ENCODE measurements at regions not wholly inside any gene's neighbourhood (a gene's known extent, or its start where the extent isn't known, plus 50 kb on each side); places are given as distances from the start of the nearest gene placed in this dataset.

GRCh38 chr3:24588629-24589512 is 94.2 kb upstream of the THRB start:
- DNase-seq, result no peak
- no peak for ATAC-seq (ENCODE audit: low read depth in 2 of 2)
- no peak overlapping the region for H3K27ac Mint-ChIP-seq

GRCh38 chr3:24589513-24589851 is 94.8 kb upstream of the THRB start:
- Mint-ChIP-seq H3K36me3 (no peaks in the 10 kb centered on the region), H3K4me1 (peaks cover 2 to 13% (median 6%) of the 10 kb centered on the region in 3 donors), H3K27me3 (peaks cover 15 to 38% (median 17%) of the 10 kb centered on the region in 3 donors), H3K9me3 (no peaks in the 10 kb centered on the region), H3K4me3 (no peak overlapping the region), H3K27ac (no peak overlapping the region)
- ATAC-seq (ENCODE audit: low read depth in 2 of 2) (no peak), DNase-seq (no peak)

More at GRCh38 chr3:24588629-24589512, 94.2 kb upstream of the THRB start:
- Mint-ChIP-seq H3K4me1 (peaks cover 2 to 13% (median 6%) of the 10 kb centered on the region in 3 donors), H3K9me3 (no peaks in the 10 kb centered on the region), H3K36me3 (no peaks in the 10 kb centered on the region), H3K27me3 (peaks cover 15 to 38% (median 17%) of the 10 kb centered on the region in 3 donors), H3K4me3 (no peak overlapping the region)

- Mint-ChIP-seq H3K36me3 (no peaks in the 10 kb centered on the region), H3K27me3 (peaks cover 15 to 38% (median 17%) of the 10 kb centered on the region in 3 donors), H3K4me1 (peaks cover 2 to 13% (median 6%) of the 10 kb centered on the region in 3 donors), H3K9me3 (no peaks in the 10 kb centered on the region), H3K4me3 (no peak overlapping the region), H3K27ac (no peak overlapping the region)
- ATAC-seq (ENCODE audit: low read depth in 2 of 2), result no peak
- no peak for DNase-seq
Measured at GRCh38 chr3:24589931-24590880, 95.6 kb upstream of the THRB start.

- Mint-ChIP-seq H3K27ac (no peak overlapping the region), H3K4me3 (no peak overlapping the region)
Measured at GRCh38 chr3:24591191-24591590, 96.5 kb upstream of the THRB start.

GRCh38 chr3:24591661-24592555 is 97.3 kb upstream of the THRB start:
- Mint-ChIP-seq H3K27ac (no peak overlapping the region), H3K36me3 (no peaks in the 10 kb centered on the region), H3K4me3 (no peak overlapping the region), H3K9me3 (no peaks in the 10 kb centered on the region), H3K27me3 (peaks cover 9 to 37% (median 17%) of the 10 kb centered on the region in 3 donors), H3K4me1 (peaks cover 2 to 13% (median 6%) of the 10 kb centered on the region in 3 donors)
- ATAC-seq (ENCODE audit: low read depth in 2 of 2), result no peak
- no peak for DNase-seq

More at GRCh38 chr3:24591191-24591590, 96.5 kb upstream of the THRB start:
- Mint-ChIP-seq H3K27me3 (peaks cover 14 to 38% (median 17%) of the 10 kb centered on the region in 3 donors), H3K4me1 (peaks cover 2 to 13% (median 6%) of the 10 kb centered on the region in 3 donors), H3K36me3 (no peaks in the 10 kb centered on the region), H3K9me3 (no peaks in the 10 kb centered on the region)
- DNase-seq (no peak), ATAC-seq (ENCODE audit: low read depth in 2 of 2) (no peak)

- no peak overlapping the region for H3K27ac Mint-ChIP-seq
- H3K4me3 Mint-ChIP-seq, result no peak overlapping the region
- H3K36me3 Mint-ChIP-seq, result no peaks in the 10 kb centered on the region
- H3K4me1 Mint-ChIP-seq, result peaks cover 0 to 1% (median under 1%) of the 10 kb centered on the region in 3 donors
- ATAC-seq (ENCODE audit: low read depth in 2 of 2) (no peak), DNase-seq (no peak)
- no peaks in the 10 kb centered on the region for H3K9me3 Mint-ChIP-seq
- H3K27me3 Mint-ChIP-seq, result peaks cover 4 to 16% (median 5%) of the 10 kb centered on the region in 3 donors
Measured at GRCh38 chr3:24594161-24594560, 99.5 kb upstream of the THRB start.

GRCh38 chr3:24595796-24596195 is 101.1 kb upstream of the THRB start:
- Mint-ChIP-seq H3K4me3 (no peak overlapping the region), H3K9me3 (no peaks in the 10 kb centered on the region), H3K4me1 (no peaks in the 10 kb centered on the region), H3K36me3 (no peaks in the 10 kb centered on the region), H3K27ac (no peak overlapping the region), H3K27me3 (peaks cover 0 to 8% (median 3%) of the 10 kb centered on the region in 3 donors)
- ATAC-seq (ENCODE audit: low read depth in 2 of 2) (no peak), DNase-seq (no peak)

- ATAC-seq (ENCODE audit: low read depth in 2 of 2), result no peak
- Mint-ChIP-seq H3K27ac (no peak overlapping the region), H3K27me3 (peaks cover 0 to 6% (median 3%) of the 10 kb centered on the region in 3 donors), H3K4me1 (no peaks in the 10 kb centered on the region), H3K9me3 (no peaks in the 10 kb centered on the region), H3K4me3 (no peak overlapping the region), H3K36me3 (no peaks in the 10 kb centered on the region)
- no peak for DNase-seq
Measured at GRCh38 chr3:24596626-24597025, 102.0 kb upstream of the THRB start.

GRCh38 chr3:24598695-24599470 is 104.2 kb upstream of the THRB start:
- Mint-ChIP-seq H3K27me3 (peaks cover 0 to 3% (median 0%) of the 10 kb centered on the region in 3 donors), H3K36me3 (no peaks in the 10 kb centered on the region), H3K27ac (no peak overlapping the region), H3K4me3 (no peak overlapping the region), H3K9me3 (peaks cover 0 to under 1% (median 0%) of the 10 kb centered on the region in 7 donors), H3K4me1 (no peaks in the 10 kb centered on the region)
- ATAC-seq (ENCODE audit: low read depth in 2 of 2) (no peak), DNase-seq (no peak)

- no peaks in the 10 kb centered on the region for H3K36me3 Mint-ChIP-seq
- H3K4me3 Mint-ChIP-seq, result no peak overlapping the region
- peaks cover 0 to 1% (median 0%) of the 10 kb centered on the region in 7 donors for H3K9me3 Mint-ChIP-seq
- H3K27me3 Mint-ChIP-seq, result peaks cover 0 to 3% (median 0%) of the 10 kb centered on the region in 3 donors
- no peaks in the 10 kb centered on the region for H3K4me1 Mint-ChIP-seq
- H3K27ac Mint-ChIP-seq, result no peak overlapping the region
- ATAC-seq (ENCODE audit: low read depth in 2 of 2) (no peak), DNase-seq (no peak)
Measured at GRCh38 chr3:24601066-24601939, 106.7 kb upstream of the THRB start.

- no peaks in the 10 kb centered on the region for H3K36me3 Mint-ChIP-seq
- no peak overlapping the region for H3K4me3 Mint-ChIP-seq
- H3K4me1 Mint-ChIP-seq, result no peaks in the 10 kb centered on the region
- ATAC-seq (ENCODE audit: low read depth in 2 of 2) (no peak), DNase-seq (no peak)
- H3K9me3 Mint-ChIP-seq, result peaks cover 0 to 1% (median 0%) of the 10 kb centered on the region in 7 donors
- H3K27me3 Mint-ChIP-seq, result no peaks in the 10 kb centered on the region
- no peak overlapping the region for H3K27ac Mint-ChIP-seq
Measured at GRCh38 chr3:24604215-24604614, 109.6 kb upstream of the THRB start.
